ENCODE measurements at regions not wholly inside any gene's neighbourhood (a gene's known extent, or its start where the extent isn't known, plus 50 kb on each side); places are given as distances from the start of the nearest gene placed in this dataset.
A peak's percentile ranks its signal among the peaks of the same experiment; 100 is the strongest.

DNA sequence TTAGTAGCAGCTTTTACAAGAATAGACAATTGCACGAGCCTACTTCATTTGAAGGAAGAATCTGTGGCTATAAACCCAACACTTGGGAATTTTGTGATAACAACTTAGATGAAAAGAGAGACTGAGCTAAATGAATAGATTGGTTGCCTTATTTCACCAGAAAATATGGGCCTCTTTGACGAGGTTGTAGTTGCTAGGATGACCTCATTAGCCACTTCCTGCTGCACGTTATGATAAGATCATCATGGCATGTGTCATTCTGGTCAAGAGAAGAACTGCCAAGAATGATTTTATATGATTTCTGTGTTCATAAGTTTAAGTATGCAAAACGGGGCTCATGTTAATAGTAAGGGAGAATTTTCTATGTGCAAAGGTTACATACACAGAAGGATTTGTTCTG lies 321.9 kb upstream of the GIMD1 start:
- Histone ChIP-seq H3K4me1 (no peaks in the 10 kb centered on the region), H3K27ac (no peak overlapping the region), H3K4me3 (no peak overlapping the region), H3K9me3 (no peaks in the 10 kb centered on the region), H3K36me3 (no peaks in the 10 kb centered on the region), H3K27me3 (no peaks in the 10 kb centered on the region)
- no peak for DNase-seq (ENCODE audit: low spot score in 2 of 2)
- TF ChIP-seq POLR2A (IDR thresholded peaks at IDR 0.05) = no peak
- no peak for TF ChIP-seq EP300 (IDR thresholded peaks at IDR 0.05)
- TF ChIP-seq, protein P1, sequence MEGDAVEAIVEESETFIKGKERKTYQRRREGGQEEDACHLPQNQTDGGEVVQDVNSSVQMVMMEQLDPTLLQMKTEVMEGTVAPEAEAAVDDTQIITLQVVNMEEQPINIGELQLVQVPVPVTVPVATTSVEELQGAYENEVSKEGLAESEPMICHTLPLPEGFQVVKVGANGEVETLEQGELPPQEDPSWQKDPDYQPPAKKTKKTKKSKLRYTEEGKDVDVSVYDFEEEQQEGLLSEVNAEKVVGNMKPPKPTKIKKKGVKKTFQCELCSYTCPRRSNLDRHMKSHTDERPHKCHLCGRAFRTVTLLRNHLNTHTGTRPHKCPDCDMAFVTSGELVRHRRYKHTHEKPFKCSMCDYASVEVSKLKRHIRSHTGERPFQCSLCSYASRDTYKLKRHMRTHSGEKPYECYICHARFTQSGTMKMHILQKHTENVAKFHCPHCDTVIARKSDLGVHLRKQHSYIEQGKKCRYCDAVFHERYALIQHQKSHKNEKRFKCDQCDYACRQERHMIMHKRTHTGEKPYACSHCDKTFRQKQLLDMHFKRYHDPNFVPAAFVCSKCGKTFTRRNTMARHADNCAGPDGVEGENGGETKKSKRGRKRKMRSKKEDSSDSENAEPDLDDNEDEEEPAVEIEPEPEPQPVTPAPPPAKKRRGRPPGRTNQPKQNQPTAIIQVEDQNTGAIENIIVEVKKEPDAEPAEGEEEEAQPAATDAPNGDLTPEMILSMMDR (IDR thresholded peaks at IDR 0.05) = no peak
- no peak for TF ChIP-seq POLR2AphosphoS5 (IDR thresholded peaks at IDR 0.05)
- 25% methylated on average over 4 of the region's 4 CpGs for WGBS

- Histone ChIP-seq H3K27me3 (no peaks in the 10 kb centered on the region), H3K4me1 (no peaks in the 10 kb centered on the region), H3K9me3 (no peaks in the 10 kb centered on the region), H3K4me3 (no peak overlapping the region), H3K27ac (no peak overlapping the region), H3K36me3 (no peaks in the 10 kb centered on the region)
- DNase-seq (ENCODE audit: low spot score in 2 of 2) = no peak
- no peak for TF ChIP-seq POLR2AphosphoS5 (IDR thresholded peaks at IDR 0.05)
- TF ChIP-seq, protein P1 (IDR thresholded peaks at IDR 0.05) = no peak
- no peak for TF ChIP-seq EP300 (IDR thresholded peaks at IDR 0.05)
- TF ChIP-seq POLR2A (IDR thresholded peaks at IDR 0.05) = no peak
Observed at GRCh38 chr4:106687026-106687425, 318.4 kb upstream of the GIMD1 start.

DNA sequence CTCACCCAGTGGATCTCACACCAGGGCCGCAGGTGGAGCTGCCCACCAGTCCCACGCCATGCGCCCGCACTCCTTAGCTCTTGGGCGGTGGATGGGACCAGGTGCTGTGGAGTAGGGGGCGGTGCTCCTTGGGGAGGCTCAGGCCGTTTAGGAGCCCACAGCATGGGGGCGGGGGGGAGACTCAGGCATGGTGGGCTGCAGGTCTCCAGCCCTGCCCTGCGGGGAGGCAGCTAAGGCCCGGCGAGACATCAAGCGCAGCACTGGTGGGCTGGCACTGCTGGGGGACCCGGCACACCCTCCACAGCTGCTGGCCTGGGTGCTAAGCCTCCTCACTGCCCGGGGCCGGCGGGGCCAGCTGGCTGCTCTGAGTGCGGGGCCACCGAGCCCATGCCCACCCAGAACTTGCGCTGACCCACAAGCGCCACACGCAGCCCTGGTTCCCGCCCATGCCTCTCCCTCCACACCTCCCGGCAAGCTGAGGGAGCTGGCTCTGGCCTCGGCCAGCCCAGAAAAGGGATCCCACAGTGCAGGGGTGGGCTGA lies 312.9 kb upstream of the GIMD1 start:
- no peaks in the 10 kb centered on the region for H3K9me3 ChIP-seq
- TF ChIP-seq POLR2A (IDR thresholded peaks at IDR 0.05) (no peak), POLR2AphosphoS5 (IDR thresholded peaks at IDR 0.05) (no peak), EP300 (IDR thresholded peaks at IDR 0.05) (no peak)
- TF ChIP-seq, protein P1 (IDR thresholded peaks at IDR 0.05) = no peak
- no peak overlapping the region for H3K4me3 ChIP-seq
- peak in 1 of 2 donors; percentile 65 for DNase-seq (ENCODE audit: low spot score in 2 of 2)
- WGBS = 98% methylated on average over 4 of the region's 24 CpGs
- no peak overlapping the region for H3K27ac ChIP-seq
- no peaks in the 10 kb centered on the region for H3K4me1 ChIP-seq
- no peaks in the 10 kb centered on the region for H3K36me3 ChIP-seq
- no peaks in the 10 kb centered on the region for H3K27me3 ChIP-seq

GRCh38 chr4:106679063-106679462 lies 310.5 kb upstream of the GIMD1 start:
- Histone ChIP-seq H3K36me3 (no peaks in the 10 kb centered on the region), H3K9me3 (no peaks in the 10 kb centered on the region), H3K4me1 (no peaks in the 10 kb centered on the region), H3K4me3 (no peak overlapping the region), H3K27ac (no peak overlapping the region), H3K27me3 (no peaks in the 10 kb centered on the region)
- no peak for TF ChIP-seq POLR2A (IDR thresholded peaks at IDR 0.05)
- TF ChIP-seq, protein P1 (IDR thresholded peaks at IDR 0.05) = no peak
- TF ChIP-seq EP300 (IDR thresholded peaks at IDR 0.05) = no peak
- TF ChIP-seq POLR2AphosphoS5 (IDR thresholded peaks at IDR 0.05) = no peak
- DNase-seq (ENCODE audit: low spot score in 2 of 2) = no peak
- 86% methylated on average over 1 of the region's 1 CpG for WGBS

DNA sequence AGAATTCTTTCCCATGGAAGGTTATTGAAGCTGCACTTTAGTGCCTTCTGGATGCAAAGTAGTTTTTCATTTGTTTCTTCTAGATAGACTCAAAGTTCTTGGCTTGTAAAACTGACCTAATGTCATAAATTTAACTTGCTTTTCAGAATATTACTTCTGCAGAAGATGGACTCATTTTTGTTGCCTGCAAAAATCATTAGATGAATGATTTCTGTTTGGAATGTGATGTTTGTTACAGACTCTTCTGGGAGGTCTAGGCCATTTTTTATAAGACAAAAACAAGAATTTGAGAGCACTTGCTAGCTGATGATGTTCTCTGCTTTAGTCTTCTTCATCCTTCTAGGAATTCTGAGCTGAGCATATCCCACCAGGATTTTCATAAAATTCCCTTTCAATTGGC lies 308.6 kb upstream of the GIMD1 start:
- Histone ChIP-seq H3K9me3 (no peaks in the 10 kb centered on the region), H3K36me3 (no peaks in the 10 kb centered on the region), H3K4me3 (no peak overlapping the region), H3K27me3 (no peaks in the 10 kb centered on the region), H3K4me1 (no peaks in the 10 kb centered on the region), H3K27ac (no peak overlapping the region)
- DNase-seq (ENCODE audit: low spot score in 2 of 2) = no peak
- TF ChIP-seq POLR2AphosphoS5 (IDR thresholded peaks at IDR 0.05) = no peak
- TF ChIP-seq, protein P1 (IDR thresholded peaks at IDR 0.05) = no peak

Measured in suprapubic skin (tissue), 4 donors.